H1 (cell line): ENCODE measurements at regions not wholly inside any gene's neighbourhood (a gene's known extent, or its start where the extent isn't known, plus 50 kb on each side); places are given as distances from the start of the nearest gene placed in this dataset.

Source experiments
- POLR2A ChIP-seq, 2 experiments: IDR thresholded peaks; 1 replicate in 1 of 2; 2 replicates in 1 of 2; pipeline ENCODE4 v1.6.1; 2011; ENCODE audit warnings: low read depth in 2 of 2, low read length in 2 of 2, mild to moderate bottlenecking in 2 of 2; ENCODE audit errors: control extremely low read depth in 1 of 2
- RNF2 ChIP-seq: fragments of 200-900, 300-1000 bp; sonication (generic); IDR thresholded peaks from 2 replicates; pipeline ENCODE4 v1.7.1; 2016; ENCODE audit warnings: borderline replicate concordance, low read depth, mild to moderate bottlenecking, antibody characterized with exemption, low read length; ENCODE audit not compliant: poor library complexity, severe bottlenecking; ENCODE audit errors: missing control alignments
- ZNF274 ChIP-seq: IDR thresholded peaks from 2 replicates; pipeline ENCODE4 v1.7.0; 2012; ENCODE audit warnings: low read length, borderline replicate concordance; ENCODE audit errors: extremely low read depth
- TF ChIP-seq, protein P1 (sequence below), 3 experiments: IDR thresholded peaks; 1 replicate in 2 of 3; 2 replicates in 1 of 3; pipeline versions ENCODE4 v1.5.1 to v1.6.1; 2011; ENCODE audit warnings: low read length in 3 of 3, mild to moderate bottlenecking in 3 of 3, inconsistent platforms in 2 of 3, low read depth in 1 of 3, moderate library complexity in 1 of 3; ENCODE audit not compliant: insufficient read depth in 1 of 3; ENCODE audit errors: control extremely low read depth in 1 of 3
- TF ChIP-seq, protein P2 (sequence below): IDR thresholded peaks from 2 replicates; pipeline ENCODE4 v1.6.1; 2012; ENCODE audit warnings: inconsistent platforms

DNA sequence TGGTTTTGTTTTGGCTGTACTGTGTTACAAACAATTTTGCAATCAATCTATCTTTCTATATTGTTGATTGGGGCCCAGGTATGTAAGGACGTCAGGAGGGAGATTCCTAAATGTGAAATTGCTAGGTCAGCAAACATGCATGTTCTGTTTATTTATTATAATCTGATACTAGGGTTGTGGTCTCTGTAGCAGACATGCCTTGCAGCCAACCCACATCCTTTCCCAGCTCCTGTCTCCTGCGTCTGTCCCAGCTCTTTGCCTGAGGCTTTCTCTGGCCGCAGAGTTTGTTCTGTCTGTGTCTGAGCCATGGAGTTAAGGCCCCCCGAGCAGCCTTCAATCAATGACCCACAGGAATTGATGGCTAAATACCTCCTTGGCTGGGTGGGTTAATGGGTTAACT is 124.0 kb upstream of the ZEB1 start:
- TF ChIP-seq ZNF274 (no peak), RNF2 (no peak), POLR2A (IDR thresholded peaks at IDR 0.05; ENCODE audit: control extremely low read depth in 1 of 2, low read depth in 2 of 2, low read length in 2 of 2) (no peak)
- TF ChIP-seq, protein P1, sequence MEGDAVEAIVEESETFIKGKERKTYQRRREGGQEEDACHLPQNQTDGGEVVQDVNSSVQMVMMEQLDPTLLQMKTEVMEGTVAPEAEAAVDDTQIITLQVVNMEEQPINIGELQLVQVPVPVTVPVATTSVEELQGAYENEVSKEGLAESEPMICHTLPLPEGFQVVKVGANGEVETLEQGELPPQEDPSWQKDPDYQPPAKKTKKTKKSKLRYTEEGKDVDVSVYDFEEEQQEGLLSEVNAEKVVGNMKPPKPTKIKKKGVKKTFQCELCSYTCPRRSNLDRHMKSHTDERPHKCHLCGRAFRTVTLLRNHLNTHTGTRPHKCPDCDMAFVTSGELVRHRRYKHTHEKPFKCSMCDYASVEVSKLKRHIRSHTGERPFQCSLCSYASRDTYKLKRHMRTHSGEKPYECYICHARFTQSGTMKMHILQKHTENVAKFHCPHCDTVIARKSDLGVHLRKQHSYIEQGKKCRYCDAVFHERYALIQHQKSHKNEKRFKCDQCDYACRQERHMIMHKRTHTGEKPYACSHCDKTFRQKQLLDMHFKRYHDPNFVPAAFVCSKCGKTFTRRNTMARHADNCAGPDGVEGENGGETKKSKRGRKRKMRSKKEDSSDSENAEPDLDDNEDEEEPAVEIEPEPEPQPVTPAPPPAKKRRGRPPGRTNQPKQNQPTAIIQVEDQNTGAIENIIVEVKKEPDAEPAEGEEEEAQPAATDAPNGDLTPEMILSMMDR (IDR thresholded peaks at IDR 0.05; ENCODE audit: control extremely low read depth in 1 of 3, insufficient read depth in 1 of 3, low read depth in 1 of 3, low read length in 3 of 3): no peak
- TF ChIP-seq, protein P2, sequence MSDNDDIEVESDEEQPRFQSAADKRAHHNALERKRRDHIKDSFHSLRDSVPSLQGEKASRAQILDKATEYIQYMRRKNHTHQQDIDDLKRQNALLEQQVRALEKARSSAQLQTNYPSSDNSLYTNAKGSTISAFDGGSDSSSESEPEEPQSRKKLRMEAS: no peak
